ENCODE measurements at regions not wholly inside any gene's neighbourhood (a gene's known extent, or its start where the extent isn't known, plus 50 kb on each side); places are given as distances from the start of the nearest gene placed in this dataset.

DNA sequence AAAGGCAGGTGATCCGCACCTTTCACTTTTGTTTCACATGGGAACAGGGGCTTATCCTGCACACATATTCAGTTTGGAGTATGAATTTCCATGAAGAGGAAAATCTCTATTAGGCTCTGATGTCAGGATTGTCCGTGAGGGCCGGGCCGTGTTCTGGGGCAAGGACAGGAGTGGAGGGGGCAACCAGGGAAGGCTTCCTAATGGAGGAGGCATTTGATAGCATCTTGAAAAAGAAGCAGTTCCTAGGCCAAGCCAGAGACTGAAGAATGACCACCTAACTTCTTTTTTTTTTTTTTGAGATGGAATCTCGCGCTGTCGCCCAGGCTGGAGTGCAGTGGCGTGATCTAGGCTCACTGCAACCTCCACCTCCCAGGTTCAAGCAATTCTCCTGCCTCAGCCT is 174.2 kb downstream of the SEC14L1 start:
- TF ChIP-seq, protein P1, sequence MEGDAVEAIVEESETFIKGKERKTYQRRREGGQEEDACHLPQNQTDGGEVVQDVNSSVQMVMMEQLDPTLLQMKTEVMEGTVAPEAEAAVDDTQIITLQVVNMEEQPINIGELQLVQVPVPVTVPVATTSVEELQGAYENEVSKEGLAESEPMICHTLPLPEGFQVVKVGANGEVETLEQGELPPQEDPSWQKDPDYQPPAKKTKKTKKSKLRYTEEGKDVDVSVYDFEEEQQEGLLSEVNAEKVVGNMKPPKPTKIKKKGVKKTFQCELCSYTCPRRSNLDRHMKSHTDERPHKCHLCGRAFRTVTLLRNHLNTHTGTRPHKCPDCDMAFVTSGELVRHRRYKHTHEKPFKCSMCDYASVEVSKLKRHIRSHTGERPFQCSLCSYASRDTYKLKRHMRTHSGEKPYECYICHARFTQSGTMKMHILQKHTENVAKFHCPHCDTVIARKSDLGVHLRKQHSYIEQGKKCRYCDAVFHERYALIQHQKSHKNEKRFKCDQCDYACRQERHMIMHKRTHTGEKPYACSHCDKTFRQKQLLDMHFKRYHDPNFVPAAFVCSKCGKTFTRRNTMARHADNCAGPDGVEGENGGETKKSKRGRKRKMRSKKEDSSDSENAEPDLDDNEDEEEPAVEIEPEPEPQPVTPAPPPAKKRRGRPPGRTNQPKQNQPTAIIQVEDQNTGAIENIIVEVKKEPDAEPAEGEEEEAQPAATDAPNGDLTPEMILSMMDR (IDR thresholded peaks at IDR 0.05; ENCODE audit: insufficient read depth, low read length, poor library complexity, severe bottlenecking), result no peak
- DNase-seq (ENCODE audit: low read depth), result no peak
- H3K36me3 ChIP-seq (ENCODE audit: control insufficient read depth, insufficient read depth, low read length), result peaks cover 4% of the 10 kb centered on the region

DNA sequence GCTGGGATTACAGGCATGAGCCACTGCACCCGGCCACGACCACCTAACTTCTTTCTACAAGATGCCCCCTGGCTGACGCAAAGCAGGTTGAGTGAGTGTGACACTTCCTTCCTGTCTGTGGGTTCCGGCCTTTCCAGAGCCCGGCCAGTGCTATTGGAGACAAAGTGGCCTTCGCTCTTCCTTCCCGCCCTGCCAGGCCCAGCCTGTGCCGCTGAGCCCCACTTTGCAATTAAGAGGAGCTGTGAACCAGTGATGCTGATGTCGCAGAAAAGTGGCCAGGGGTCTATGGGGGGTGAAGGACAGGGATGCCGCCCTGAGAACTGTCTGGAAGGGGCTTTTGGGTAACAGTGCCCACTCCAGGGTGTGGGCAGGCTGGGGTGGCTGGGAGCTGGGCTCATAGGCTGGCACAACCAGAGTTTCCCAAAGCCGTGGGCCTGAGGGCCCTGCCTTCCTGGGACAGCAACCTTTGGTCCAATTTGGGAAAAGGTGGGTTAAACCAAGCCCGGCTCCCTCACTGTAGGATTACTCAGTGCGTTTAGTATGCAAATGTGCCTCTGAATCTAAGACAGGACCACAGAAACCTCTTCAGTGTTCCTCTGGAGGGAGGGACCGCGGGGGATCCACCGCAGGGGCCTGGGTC is 174.9 kb downstream of the SEC14L1 start:
- Histone ChIP-seq H3K27me3 (ENCODE audit: control insufficient read depth, insufficient read depth, low read length) (no peaks in the 10 kb centered on the region), H3K36me3 (ENCODE audit: control insufficient read depth, insufficient read depth, low read length) (peaks cover 4% of the 10 kb centered on the region), H3K4me3 (ENCODE audit: low read depth, low read length) (no peak overlapping the region)
- TF ChIP-seq, protein P1 (IDR thresholded peaks at IDR 0.05; ENCODE audit: insufficient read depth, low read length, poor library complexity, severe bottlenecking), result no peak
- DNase-seq (ENCODE audit: low read depth), result no peak

More for the DNA sequence above, 174.2 kb downstream of the SEC14L1 start:
- H3K4me3 ChIP-seq (ENCODE audit: low read depth, low read length), result no peak overlapping the region
- H3K27me3 ChIP-seq (ENCODE audit: control insufficient read depth, insufficient read depth, low read length), result no peaks in the 10 kb centered on the region

DNA sequence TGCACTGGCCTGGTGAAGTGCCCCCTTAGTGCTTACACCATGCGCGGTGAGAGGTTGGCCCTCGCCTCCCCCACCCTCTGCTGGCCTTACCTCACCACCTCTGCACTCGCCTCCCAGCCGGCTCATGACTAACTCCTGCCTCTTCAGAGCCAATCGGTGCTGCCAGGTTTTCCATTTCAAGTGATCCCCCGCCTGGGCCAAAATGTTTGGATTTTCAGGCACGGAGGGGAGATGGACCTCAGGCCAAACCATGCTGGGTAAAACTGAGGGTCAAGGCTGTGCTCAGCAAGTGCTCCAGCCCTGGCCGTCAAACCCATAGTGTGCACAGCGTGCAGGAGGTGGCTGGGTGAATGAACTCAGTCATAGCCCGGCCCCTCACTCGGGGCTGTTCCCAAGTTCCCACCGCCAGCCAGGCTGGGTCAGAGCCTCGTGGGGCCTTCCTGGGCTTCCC is 175.4 kb downstream of the SEC14L1 start:
- Histone ChIP-seq H3K27me3 (ENCODE audit: control insufficient read depth, insufficient read depth, low read length) (no peaks in the 10 kb centered on the region), H3K4me3 (ENCODE audit: low read depth, low read length) (no peak overlapping the region), H3K36me3 (ENCODE audit: control insufficient read depth, insufficient read depth, low read length) (peaks cover 4% of the 10 kb centered on the region)
- DNase-seq (ENCODE audit: low read depth), result no peak
- TF ChIP-seq, protein P1 (IDR thresholded peaks at IDR 0.05; ENCODE audit: insufficient read depth, low read length, poor library complexity, severe bottlenecking), result no peak

DNA sequence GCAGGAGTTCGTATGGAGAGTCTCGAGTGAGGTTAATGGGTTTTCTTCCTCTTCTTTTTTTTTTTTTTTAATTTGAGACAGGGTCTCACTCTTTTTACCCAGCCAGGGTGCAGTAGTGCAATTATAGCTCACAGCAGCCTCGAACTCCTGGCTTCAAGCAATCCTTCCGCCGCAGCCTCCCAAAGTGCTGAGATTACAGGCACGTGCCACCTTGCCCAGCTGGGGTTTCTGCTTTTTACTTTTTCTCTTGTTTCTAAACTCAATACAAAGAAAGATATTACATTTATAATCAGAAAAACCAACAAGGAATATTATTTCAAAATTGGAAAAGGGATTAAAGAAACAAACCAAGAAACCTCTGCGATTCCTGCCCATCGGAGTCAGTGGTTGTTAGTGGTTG is 175.9 kb downstream of the SEC14L1 start:
- peaks cover 4% of the 10 kb centered on the region for H3K36me3 ChIP-seq (ENCODE audit: control insufficient read depth, insufficient read depth, low read length)
- DNase-seq (ENCODE audit: low read depth), result no peak
- H3K27me3 ChIP-seq (ENCODE audit: control insufficient read depth, insufficient read depth, low read length), result no peaks in the 10 kb centered on the region
- H3K4me3 ChIP-seq (ENCODE audit: low read depth, low read length), result no peak overlapping the region
- TF ChIP-seq, protein P1 (IDR thresholded peaks at IDR 0.05; ENCODE audit: insufficient read depth, low read length, poor library complexity, severe bottlenecking), result no peak

DNA sequence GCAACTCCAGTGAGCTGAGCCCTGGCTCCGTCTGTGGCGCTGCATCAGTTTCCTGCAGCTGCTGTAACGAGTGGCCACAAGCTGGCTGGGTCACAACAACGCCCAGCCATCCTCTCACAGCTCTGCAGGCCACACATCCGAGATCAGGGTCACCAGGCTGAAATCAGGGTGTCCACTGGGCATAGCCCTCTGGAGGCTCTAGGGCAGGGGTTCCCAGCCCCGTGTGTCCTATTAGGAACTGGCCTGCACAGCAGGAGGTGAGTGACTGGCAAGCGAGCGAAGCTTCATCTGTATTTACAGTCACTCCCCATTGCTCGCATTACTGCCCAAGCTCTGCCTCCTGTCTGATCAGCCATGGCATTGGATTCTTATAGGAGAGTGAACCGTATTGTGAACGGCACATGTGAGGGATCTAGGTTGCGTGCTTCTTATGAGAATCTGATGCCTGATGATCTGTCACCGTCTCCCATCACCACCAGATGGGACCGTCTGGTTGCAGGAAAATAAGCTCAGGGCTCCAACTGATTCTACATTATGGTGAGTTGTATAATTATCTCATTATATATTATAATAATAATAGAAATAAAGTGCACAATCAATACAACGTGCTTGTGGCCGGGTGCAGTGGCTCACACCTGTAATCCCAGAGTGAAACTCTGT is 176.5 kb downstream of the SEC14L1 start:
- Histone ChIP-seq H3K27me3 (ENCODE audit: control insufficient read depth, insufficient read depth, low read length) (no peaks in the 10 kb centered on the region), H3K4me3 (ENCODE audit: low read depth, low read length) (no peak overlapping the region), H3K36me3 (ENCODE audit: control insufficient read depth, insufficient read depth, low read length) (peaks cover 4% of the 10 kb centered on the region)
- DNase-seq (ENCODE audit: low read depth), result no peak
- TF ChIP-seq, protein P1 (IDR thresholded peaks at IDR 0.05; ENCODE audit: insufficient read depth, low read length, poor library complexity, severe bottlenecking), result no peak
